ENCODE measurements at regions not wholly inside any gene's neighbourhood (a gene's known extent, or its start where the extent isn't known, plus 50 kb on each side); places are given as distances from the start of the nearest gene placed in this dataset.

- no peak overlapping the region for H3K27ac Mint-ChIP-seq
- H4K91ac ChIP-seq (ENCODE audit: insufficient read length, low read depth, low read length): no peak overlapping the region
- H3T11ph ChIP-seq (ENCODE audit: low read length): no peak overlapping the region
- H3K36me3 Mint-ChIP-seq (ENCODE audit: insufficient read depth in 1 of 3, low read depth in 3 of 3): peaks cover 6 to 26% (median 7%) of the 10 kb centered on the region in 3 experiments; a peak in 6 of 7 replicates
- H3K79me1 ChIP-seq (ENCODE audit: insufficient read depth, low read depth, low read length, poor library complexity, severe bottlenecking): no peaks in the 10 kb centered on the region
- H4K5ac ChIP-seq (ENCODE audit: insufficient read length, low read depth, low read length): no peak overlapping the region
- H2BK5ac ChIP-seq (ENCODE audit: insufficient read length, low read length): no peak overlapping the region
- no peak overlapping the region for H3K18ac ChIP-seq (ENCODE audit: insufficient read length, low read depth, low read length)
- H3K4me1 Mint-ChIP-seq: no peaks in the 10 kb centered on the region
- no peak for TF ChIP-seq CTCF (conservative IDR thresholded peaks at IDR 0.05)
- no peaks in the 10 kb centered on the region for H3K27me3 ChIP-seq (ENCODE audit: insufficient read depth, low read length)
- no peak overlapping the region for H2BK15ac ChIP-seq (ENCODE audit: low read depth, low read length)
- H2BK120ac ChIP-seq (ENCODE audit: low read depth, low read length, poor library complexity, severe bottlenecking): no peak overlapping the region
- no peak overlapping the region for H2AK5ac ChIP-seq (ENCODE audit: insufficient read length, low read length)
- H4K8ac ChIP-seq (replicated peaks; ENCODE audit: insufficient read length, low read depth, low read length): no peak overlapping the region
- no peaks in the 10 kb centered on the region for H3K9me3 ChIP-seq (ENCODE audit: control insufficient read depth, low read depth, low read length)
- no peak overlapping the region for H3K27ac ChIP-seq (ENCODE audit: insufficient read length, low read depth, low read length)
- no peak overlapping the region for H3K9ac ChIP-seq (ENCODE audit: extremely low read depth, insufficient read length, low read length)
- no peaks in the 10 kb centered on the region for H4K20me1 ChIP-seq (ENCODE audit: control insufficient read depth, insufficient read depth, insufficient read length)
- H3K27me3 Mint-ChIP-seq (ENCODE audit: low read depth): no peaks in the 10 kb centered on the region
- no peak overlapping the region for H3K56ac ChIP-seq (ENCODE audit: insufficient read length, low read depth, low read length)
- H3K4ac ChIP-seq (ENCODE audit: low read depth, low read length): no peak overlapping the region
- H3K79me2 ChIP-seq (ENCODE audit: insufficient read depth, low read length): no peaks in the 10 kb centered on the region
- H2BK12ac ChIP-seq (ENCODE audit: insufficient read length, low read depth, low read length): no peak overlapping the region
- no peak overlapping the region for H3K23ac ChIP-seq (ENCODE audit: insufficient read length, low read depth, low read length)
- H2AFZ ChIP-seq (ENCODE audit: low read length): no peak overlapping the region
- peaks cover 19 to 20% of the 10 kb centered on the region in 2 experiments for H3K9me3 Mint-ChIP-seq
- no peak overlapping the region for H3K4me3 Mint-ChIP-seq
- H2BK20ac ChIP-seq (ENCODE audit: low read depth, low read length, poor library complexity, severe bottlenecking): no peak overlapping the region
- H3K4me1 ChIP-seq (ENCODE audit: insufficient read depth, low read length): no peaks in the 10 kb centered on the region
- no peak overlapping the region for H3K4me2 ChIP-seq (ENCODE audit: insufficient read depth, insufficient read length, low read length)
- H3K23me2 ChIP-seq (ENCODE audit: insufficient read length, low read depth, low read length, poor library complexity, severe bottlenecking): no peaks in the 10 kb centered on the region
- H3K14ac ChIP-seq (ENCODE audit: insufficient read depth, low read length): no peak overlapping the region
- no peak for DNase-seq
These were observed 400.5 kb upstream of the SORCS1 start for GRCh38 chr10:107565014-107565413.

Measured in H9 (cell line).